Activated T-helper 17 cell treated with anti-CD3 and anti-CD28 coated beads, Interleukin-2, amount 50 U/mL, for 72 hours (primary cell): ENCODE measurements at regions not wholly inside any gene's neighbourhood (a gene's known extent, or its start where the extent isn't known, plus 50 kb on each side); places are given as distances from the start of the nearest gene placed in this dataset.

ENCODE experiments used
- ATAC-seq: fragments of 150-1000 bp; cut with Tn5 transposase; replicated peaks from 2 replicates; pipeline ENCODE4 v1.10.0; 2021; ENCODE audit warnings: mild to moderate bottlenecking, moderate library complexity
- H3K27ac Mint-ChIP-seq: one replicate; pipeline ENCODE4 v1.8.0; 2022; ENCODE audit warnings: mixed read lengths
- H3K27me3 Mint-ChIP-seq: one replicate; pipeline ENCODE4 v1.8.0; 2022; ENCODE audit warnings: mixed read lengths
- H3K36me3 Mint-ChIP-seq: one replicate; pipeline ENCODE4 v1.8.0; 2022; ENCODE audit warnings: low read depth, mild to moderate bottlenecking, mixed read lengths
- H3K4me1 Mint-ChIP-seq: one replicate; pipeline ENCODE4 v1.8.0; 2022; ENCODE audit warnings: mixed read lengths
- H3K4me3 Mint-ChIP-seq: one replicate; pipeline ENCODE4 v1.8.0; 2022; ENCODE audit warnings: mild to moderate bottlenecking, mixed read lengths
- H3K9me3 Mint-ChIP-seq: one replicate; pipeline ENCODE4 v1.8.0; 2022; ENCODE audit warnings: mixed read lengths

DNA sequence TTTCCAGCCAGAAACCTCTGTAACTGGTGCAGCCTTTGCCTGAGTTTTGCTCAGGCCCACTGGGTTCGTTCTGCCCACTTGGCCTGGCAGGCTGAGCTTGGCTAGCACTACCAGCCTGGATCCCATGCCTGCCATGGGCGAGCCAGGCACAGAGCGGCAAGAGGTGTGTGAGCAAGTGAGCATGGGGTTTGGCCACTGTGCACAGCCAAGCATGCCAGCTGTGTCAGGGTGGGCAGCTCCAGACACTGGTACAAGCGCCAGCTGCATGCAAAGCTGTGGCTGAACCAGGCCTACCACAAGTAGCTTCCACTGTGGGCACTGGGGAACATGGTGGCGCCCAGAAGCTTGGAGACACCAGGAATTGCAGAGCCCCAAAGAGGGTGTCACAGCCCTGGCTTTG, 56.3 kb upstream of the LDAH start:
- peaks cover 8% of the 10 kb centered on the region for H3K27me3 Mint-ChIP-seq
- no peak overlapping the region for H3K27ac Mint-ChIP-seq
- H3K4me3 Mint-ChIP-seq, result no peak overlapping the region
- no peaks in the 10 kb centered on the region for H3K9me3 Mint-ChIP-seq
- no peaks in the 10 kb centered on the region for H3K4me1 Mint-ChIP-seq
- no peaks in the 10 kb centered on the region for H3K36me3 Mint-ChIP-seq
- no peak for ATAC-seq

DNA sequence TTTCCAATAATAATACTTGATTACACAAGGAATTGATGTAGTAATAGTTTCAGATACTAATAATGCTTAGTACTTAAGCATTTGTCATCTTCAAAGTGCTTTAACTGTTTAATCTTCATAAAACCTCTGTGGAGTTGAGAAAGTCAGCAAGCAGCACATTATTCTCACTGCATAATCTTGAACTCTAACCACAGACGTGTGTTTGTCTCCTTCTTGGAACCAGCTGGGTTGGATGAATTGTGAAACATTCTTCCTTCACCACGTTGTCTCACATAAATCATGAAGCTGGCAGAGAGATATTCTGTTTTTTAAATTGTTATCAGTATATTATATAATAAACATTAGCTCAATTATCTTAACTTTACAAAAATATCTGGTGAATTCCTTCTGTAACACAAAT, 55.1 kb upstream of the LDAH start:
- no peak for ATAC-seq
- H3K36me3 Mint-ChIP-seq, result no peaks in the 10 kb centered on the region
- no peaks in the 10 kb centered on the region for H3K4me1 Mint-ChIP-seq
- peaks cover 9% of the 10 kb centered on the region for H3K27me3 Mint-ChIP-seq
- H3K27ac Mint-ChIP-seq, result no peak overlapping the region
- H3K9me3 Mint-ChIP-seq, result no peaks in the 10 kb centered on the region
- H3K4me3 Mint-ChIP-seq, result no peak overlapping the region
